ENCODE measurements at regions not wholly inside any gene's neighbourhood (a gene's known extent, or its start where the extent isn't known, plus 50 kb on each side); places are given as distances from the start of the nearest gene placed in this dataset.
"Not testable (repeated sequence)": the region's sequence is repeated elsewhere in the genome, so short reads cannot be mapped to it uniquely, and the experiment has no call there.

DNA sequence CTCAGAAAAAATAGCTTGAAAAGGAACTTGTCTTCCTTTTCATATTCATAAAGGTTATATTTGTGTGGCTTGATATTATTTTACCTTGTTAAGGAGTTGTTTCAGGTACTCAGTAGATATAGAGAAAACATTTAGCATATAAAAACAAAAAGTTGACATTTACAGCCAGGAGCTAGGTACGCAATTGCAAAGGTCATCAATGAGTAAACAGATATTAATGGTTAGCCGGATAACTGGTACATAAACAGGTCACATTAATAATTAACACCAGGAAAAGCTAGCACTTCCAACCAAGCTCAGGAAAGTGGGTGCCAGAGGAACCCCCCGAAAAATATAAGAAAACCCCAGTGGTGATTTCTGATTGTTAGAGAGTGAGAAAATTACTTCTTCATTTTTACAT, 146.6 kb upstream of the NR2F2 start:
- FAIRE-seq (no peak), DNase-seq (ENCODE audit: insufficient read length, low spot score) (no peak)

DNA sequence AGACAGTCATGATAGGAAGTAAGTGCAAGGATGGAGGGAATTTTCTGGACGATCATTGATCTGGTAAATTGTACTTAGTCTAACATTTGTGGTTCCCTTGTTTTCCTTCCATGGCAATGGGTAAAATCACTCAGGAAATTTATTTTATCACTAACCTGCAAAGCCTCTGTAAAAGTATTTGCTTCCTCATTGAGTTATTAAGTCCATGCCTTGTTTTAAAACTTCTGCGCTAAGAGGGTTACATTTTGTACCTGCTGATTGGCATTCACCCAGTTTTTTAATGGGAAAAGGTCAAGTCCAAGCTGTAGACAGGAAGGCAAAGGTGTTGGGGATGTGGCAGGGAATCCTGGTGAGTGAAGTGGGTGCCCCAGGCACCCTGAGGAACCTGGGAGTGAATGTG, 146.2 kb upstream of the NR2F2 start:
- DNase-seq (ENCODE audit: insufficient read length, low spot score) = no peak
- no peak for FAIRE-seq

- FAIRE-seq (no peak), DNase-seq (ENCODE audit: insufficient read length, low spot score) (no peak)
These were observed 144.4 kb upstream of the NR2F2 start for GRCh38 chr15:96186105-96186504.

DNA sequence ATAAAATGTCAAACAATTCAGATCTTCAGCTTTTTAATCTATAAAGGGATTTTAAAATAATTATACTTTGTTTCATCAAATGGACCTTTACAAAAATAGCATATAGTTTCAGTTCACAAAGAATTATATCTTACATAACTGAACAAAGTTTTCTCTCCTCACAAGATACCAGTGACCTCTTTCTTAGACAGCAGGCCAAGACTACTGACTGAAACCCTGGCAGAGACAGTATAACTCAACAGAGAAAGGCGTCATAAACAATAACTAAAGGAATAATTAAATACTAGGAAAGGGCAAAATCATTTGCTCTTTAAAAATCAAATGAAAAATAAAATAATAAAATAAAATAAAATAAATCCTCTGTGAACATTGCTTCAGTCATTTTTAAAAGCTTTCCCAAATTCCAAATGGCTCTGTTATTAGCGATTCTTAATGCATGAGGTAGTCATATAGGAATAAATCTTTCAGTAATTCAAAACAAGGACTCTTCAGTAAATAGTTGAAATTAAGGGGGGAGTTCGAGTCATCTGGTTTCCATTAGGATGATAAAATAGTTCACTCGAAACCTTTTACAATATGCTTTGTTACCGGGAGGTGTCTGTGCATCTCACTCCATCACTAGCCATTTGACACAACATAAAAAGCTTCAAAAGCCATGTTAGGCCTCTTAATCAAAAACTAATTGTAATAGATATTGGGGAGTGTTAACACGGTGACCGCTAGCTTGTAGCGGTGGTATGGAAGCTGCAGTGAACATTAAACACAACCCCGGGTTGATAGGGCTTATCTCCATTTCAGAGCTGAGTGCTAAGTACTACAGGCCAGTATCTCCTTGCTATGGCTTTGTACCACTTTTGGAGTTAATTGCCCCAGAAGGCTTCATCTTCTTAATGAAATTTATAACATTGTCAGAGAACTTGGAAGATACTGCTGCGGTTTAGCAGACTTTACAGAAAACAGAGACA, 142.9 kb upstream of the NR2F2 start:
- DNase-seq (ENCODE audit: insufficient read length, low spot score) (no peak), FAIRE-seq (no peak)

DNA sequence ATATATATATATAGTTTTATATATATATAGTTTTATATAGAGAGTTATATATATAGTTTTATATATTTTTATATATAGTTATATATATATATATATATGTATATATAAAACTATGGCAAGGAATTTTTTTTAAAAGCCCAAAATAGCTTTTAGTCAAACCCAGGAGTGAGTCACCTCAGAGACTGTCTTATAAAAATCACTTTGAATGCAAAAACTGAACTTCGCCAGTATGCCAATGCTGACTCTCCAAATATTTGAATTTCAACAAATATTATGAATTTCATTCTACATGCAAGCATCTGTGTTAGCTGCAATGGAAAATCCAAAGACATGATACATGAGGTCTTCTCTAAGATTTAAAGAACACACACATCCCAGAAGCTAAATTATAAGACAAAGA, 132.8 kb upstream of the NR2F2 start:
- FAIRE-seq (no peak), DNase-seq (ENCODE audit: insufficient read length, low spot score) (no peak)

DNA sequence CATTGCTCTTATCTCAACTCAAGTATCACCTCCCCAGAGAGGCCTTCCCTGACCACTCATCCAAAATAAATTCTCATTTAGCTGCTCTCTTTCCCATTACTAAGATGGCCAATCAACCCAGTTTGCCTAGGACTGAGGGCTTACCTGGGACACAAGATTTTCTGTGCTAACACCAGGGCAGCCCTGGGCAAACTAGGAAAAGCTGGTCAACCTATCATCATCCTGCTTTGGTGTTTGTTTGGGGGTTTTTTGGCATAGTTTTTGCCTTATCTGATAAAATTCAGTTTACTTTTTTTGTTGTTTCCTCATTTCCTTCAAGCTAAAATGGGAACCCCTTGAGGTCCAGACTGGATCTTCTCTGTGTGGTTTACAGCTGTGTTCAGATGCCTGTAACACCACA, 131.4 kb upstream of the NR2F2 start:
- DNase-seq (ENCODE audit: insufficient read length, low spot score) (no peak), FAIRE-seq (no peak)

GRCh38 chr15:96200357-96200967, 130.0 kb upstream of the NR2F2 start:
- FAIRE-seq (no peak), DNase-seq (ENCODE audit: insufficient read length, low spot score) (no peak)

DNA sequence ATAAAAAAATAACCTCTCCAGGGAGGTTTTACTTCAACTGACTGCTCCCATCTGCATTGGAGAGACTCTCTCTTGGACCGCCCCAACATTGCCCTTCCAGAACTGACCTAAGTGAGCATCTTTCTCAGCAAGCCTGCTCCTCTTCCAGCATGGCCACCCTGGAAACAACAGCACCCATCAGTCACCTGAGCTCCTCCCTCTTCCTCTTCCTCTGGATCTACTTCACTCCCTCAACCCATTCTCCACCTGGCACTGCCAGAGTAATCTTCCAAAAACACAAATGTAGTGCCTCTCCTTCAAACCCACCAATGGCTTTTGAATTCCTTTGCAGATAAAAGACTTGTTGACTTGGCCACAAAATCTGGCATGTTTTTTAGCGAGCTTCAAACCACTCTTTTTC, 128.8 kb upstream of the NR2F2 start:
- no peak for DNase-seq (ENCODE audit: insufficient read length, low spot score)
- no peak for FAIRE-seq

DNA sequence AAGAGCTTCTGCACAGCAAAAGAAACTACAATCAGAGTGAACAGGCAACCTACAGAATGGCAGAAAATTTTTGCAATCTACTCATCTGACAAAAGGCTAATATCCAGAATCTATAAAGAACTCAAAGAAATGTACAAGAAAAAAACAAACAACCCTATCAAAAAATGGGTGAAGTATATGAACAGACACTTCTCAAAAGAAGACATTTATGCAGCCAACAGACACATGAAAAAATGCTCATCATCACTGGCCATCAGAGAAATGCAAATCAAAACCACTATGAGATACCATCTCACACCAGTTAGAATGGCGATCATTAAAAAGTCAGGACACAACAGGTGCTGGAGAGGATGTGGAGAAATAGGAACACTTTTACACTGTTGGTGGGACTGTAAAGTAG, 124.9 kb upstream of the NR2F2 start:
- FAIRE-seq; DNase-seq (ENCODE audit: insufficient read length, low spot score): not testable (repeated sequence)

- no peak for FAIRE-seq
- DNase-seq (ENCODE audit: insufficient read length, low spot score) = no peak
These were observed 123.0 kb upstream of the NR2F2 start for GRCh38 chr15:96207377-96208006.

- no peak for DNase-seq (ENCODE audit: insufficient read length, low spot score)
- no peak for FAIRE-seq
These were observed 121.2 kb upstream of the NR2F2 start for GRCh38 chr15:96209285-96209735.

DNA sequence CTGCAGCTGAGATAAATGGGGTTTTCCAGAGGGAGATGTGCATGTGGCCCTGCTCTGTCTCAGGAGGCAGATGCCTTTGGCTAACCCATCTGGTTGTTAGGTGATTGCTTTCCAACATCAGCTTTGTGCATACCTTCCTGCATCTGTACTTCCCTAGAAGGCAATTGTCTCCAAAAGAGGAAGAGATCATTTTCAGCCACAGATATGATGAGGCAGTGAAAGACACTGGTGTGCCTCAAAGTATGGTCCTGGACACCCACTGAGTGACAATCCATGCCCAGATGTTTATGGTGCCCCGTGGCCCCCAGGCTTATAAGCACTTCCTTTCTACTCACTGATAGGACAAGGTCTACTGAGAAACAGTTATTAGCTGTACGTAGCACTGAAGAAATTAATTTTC, 117.5 kb upstream of the NR2F2 start:
- no peak for DNase-seq (ENCODE audit: insufficient read length, low spot score)
- no peak for FAIRE-seq

DNA sequence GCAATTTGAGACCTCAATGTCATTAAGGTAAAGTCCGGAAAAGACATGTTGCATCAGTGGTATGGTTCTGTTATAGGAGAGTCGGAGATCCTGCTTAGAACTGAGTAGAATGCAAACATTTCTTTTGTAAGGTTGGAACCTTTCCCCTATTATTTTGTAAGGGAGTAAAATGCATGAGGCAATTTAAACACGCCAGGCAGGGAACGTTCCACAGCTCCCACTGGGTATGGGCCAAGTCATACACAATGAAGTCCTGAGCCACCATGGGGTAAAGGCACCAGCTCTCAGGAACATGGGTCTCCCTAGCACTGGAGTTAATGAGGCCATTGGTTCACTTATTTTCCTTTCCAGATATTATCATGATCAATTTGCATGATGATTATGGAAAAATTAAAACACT, 116.6 kb upstream of the NR2F2 start:
- DNase-seq (ENCODE audit: insufficient read length, low spot score) (no peak), FAIRE-seq (no peak)

DNA sequence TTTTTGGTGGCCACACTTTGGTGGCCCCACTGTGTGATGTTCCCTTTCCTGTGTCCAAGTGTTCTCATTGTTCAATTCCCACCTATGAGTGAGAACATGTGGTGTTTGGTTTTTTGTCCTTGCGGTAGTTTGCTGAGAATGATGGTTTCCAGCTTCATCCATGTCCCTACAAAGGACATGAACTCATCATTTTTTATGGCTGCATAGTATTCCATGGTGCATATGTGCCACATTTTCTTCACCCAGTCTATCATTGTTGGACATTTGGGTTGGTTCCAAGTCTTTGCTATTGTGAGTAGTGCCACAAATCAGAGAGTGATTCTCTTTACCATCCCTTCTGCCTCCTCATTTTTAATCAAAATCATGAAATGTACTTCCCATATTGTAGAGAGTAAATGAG, 114.0 kb upstream of the NR2F2 start:
- not testable (repeated sequence) for DNase-seq (ENCODE audit: insufficient read length, low spot score); FAIRE-seq

- DNase-seq (ENCODE audit: insufficient read length, low spot score) (no peak), FAIRE-seq (no peak)
These were observed 112.5 kb upstream of the NR2F2 start for GRCh38 chr15:96217983-96218382.

GRCh38 chr15:96218623-96219455, 111.7 kb upstream of the NR2F2 start:
- no peak for FAIRE-seq
- DNase-seq (ENCODE audit: insufficient read length, low spot score) = no peak

DNA sequence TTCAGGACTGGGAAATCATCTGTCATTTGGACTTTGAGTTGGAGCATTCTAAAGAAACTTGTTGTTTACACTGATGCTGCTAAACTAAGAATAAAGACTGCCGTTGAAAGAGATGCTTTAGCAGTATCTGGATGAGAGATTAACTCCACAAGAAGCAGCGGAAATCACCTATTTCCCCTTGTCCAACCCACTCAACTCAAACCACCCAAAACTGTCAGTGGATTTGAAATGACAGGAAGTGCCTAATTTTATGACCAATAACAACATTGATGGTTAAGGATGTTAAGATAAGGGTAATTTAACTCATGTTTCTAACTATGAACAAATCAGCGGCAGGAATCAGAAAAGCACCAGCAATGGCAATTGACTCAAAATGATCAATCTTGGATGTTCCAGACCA, 110.8 kb upstream of the NR2F2 start:
- FAIRE-seq = no peak
- no peak for DNase-seq (ENCODE audit: insufficient read length, low spot score)

GRCh38 chr15:96220657-96221056, 109.8 kb upstream of the NR2F2 start:
- DNase-seq (ENCODE audit: insufficient read length, low spot score) (no peak), FAIRE-seq (no peak)

DNA sequence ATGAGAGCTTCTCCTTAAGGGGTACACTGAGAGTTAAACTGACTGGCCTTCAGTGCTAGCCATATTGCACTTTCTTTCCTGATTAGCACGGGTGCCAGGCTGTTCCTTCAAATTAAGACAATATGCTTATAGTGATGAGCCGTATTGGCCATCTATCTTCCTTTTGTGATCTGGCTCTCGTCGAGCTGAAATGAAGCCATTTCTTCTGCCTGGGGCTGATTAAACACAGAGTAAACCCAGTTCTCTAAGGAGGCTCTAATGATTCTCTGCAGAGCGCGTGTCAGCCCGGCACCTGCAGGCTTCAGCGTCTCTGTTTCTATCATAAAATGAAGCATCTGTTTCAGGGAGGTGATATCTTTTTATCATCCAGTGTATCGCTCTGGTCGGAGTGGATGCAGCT, 107.5 kb upstream of the NR2F2 start:
- FAIRE-seq (no peak), DNase-seq (ENCODE audit: insufficient read length, low spot score) (no peak)

DNA sequence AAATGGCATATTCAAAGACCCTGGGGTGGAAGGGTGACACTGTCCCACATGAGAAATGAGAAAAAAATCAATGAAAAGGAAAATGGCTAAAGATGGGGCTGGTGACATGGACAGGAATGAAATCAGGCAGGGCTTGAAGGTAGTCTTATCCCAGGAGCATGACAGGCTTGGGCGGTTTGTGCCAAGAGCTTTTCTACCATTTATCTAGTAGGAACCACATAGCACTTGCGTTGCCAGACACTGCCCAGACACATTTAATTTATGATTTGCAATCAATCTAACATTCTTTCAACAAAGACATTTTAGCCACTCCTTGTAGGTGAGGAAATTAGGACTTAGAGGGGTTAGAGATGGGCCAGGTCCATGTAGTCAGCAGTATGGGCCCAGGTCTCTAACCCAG, 106.6 kb upstream of the NR2F2 start:
- FAIRE-seq = no peak

More for the DNA sequence above, 106.6 kb upstream of the NR2F2 start:
- DNase-seq (ENCODE audit: insufficient read length, low spot score) = no peak
